ENCODE measurements at regions not wholly inside any gene's neighbourhood (a gene's known extent, or its start where the extent isn't known, plus 50 kb on each side); places are given as distances from the start of the nearest gene placed in this dataset.

DNA sequence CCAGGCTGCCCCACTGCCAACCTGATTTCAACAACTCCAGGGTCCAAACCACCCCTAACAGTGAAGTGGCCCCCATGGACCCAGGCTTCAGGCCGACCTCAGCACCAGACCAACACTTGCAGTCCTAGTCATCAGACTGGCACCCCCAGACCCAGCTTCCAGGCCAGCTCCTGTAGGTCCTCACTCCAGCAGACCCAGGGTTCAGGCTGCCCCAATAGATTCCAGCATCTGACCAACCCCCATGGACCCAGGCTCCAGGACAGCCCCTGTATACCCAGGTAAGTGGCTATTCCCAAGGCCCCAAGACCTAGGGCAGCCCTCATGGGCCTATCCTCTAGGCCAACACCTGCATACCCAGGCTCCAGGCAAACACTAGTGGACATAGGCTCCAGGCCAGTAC is 193.8 kb upstream of the OBI1 start:
- Histone ChIP-seq H3K36me3 (ENCODE audit: low read length) (no peaks in the 10 kb centered on the region), H3F3A (ENCODE audit: insufficient read depth) (no peaks in the 10 kb centered on the region), H2AFZ (ENCODE audit: low read depth, low read length, severe bottlenecking) (no peak overlapping the region)

GRCh38 chr13:78845656-78846365 is 186.9 kb upstream of the OBI1 start:
- H3K4me2 ChIP-seq (ENCODE audit: low read depth, low read length, poor library complexity, severe bottlenecking) = no peak overlapping the region
- no peaks in the 10 kb centered on the region for H4K20me1 ChIP-seq (ENCODE audit: low read depth, low read length)
- H3K9me2 ChIP-seq (replicated peaks; ENCODE audit: insufficient read depth, low read length) = no peaks in the 10 kb centered on the region
- no peaks in the 10 kb centered on the region for H3K27me3 ChIP-seq (ENCODE audit: low read length)
- H2AFZ ChIP-seq (ENCODE audit: low read depth, low read length, severe bottlenecking) = no peak overlapping the region
- H3F3A ChIP-seq (ENCODE audit: insufficient read depth) = no peaks in the 10 kb centered on the region
- H3K36me3 ChIP-seq (ENCODE audit: low read length) = no peaks in the 10 kb centered on the region
- no peaks in the 10 kb centered on the region for H3K9me3 ChIP-seq (ENCODE audit: insufficient read depth, low read length)
- no peaks in the 10 kb centered on the region for H3K79me2 ChIP-seq (ENCODE audit: insufficient read depth, low read length)
- no peak overlapping the region for H3K9ac ChIP-seq (ENCODE audit: low read length)
- H3K27ac ChIP-seq (ENCODE audit: low read depth, low read length) = no peak overlapping the region
- no peak overlapping the region for H3K4me3 ChIP-seq (ENCODE audit: insufficient read depth, low read length, poor library complexity, severe bottlenecking)
- TF ChIP-seq EZH2phosphoT487 (conservative IDR thresholded peaks at IDR 0.05; ENCODE audit: low read length) (no peak), CTCF (IDR thresholded peaks at IDR 0.05; ENCODE audit: insufficient read depth, low read length, poor library complexity, severe bottlenecking) (no peak)

More for the DNA sequence above, 193.8 kb upstream of the OBI1 start:
- H3K9me3 ChIP-seq (ENCODE audit: insufficient read depth, low read length) = no peaks in the 10 kb centered on the region
- TF ChIP-seq CTCF (IDR thresholded peaks at IDR 0.05; ENCODE audit: insufficient read depth, low read length, poor library complexity, severe bottlenecking) = no peak
- TF ChIP-seq EZH2phosphoT487 (conservative IDR thresholded peaks at IDR 0.05; ENCODE audit: low read length) = no peak
- no peaks in the 10 kb centered on the region for H3K9me2 ChIP-seq (replicated peaks; ENCODE audit: insufficient read depth, low read length)
- H3K27ac ChIP-seq (ENCODE audit: low read depth, low read length) = no peak overlapping the region
- no peak overlapping the region for H3K4me2 ChIP-seq (ENCODE audit: low read depth, low read length, poor library complexity, severe bottlenecking)
- no peak overlapping the region for H3K4me3 ChIP-seq (ENCODE audit: insufficient read depth, low read length, poor library complexity, severe bottlenecking)
- H3K27me3 ChIP-seq (ENCODE audit: low read length) = no peaks in the 10 kb centered on the region
- H3K79me2 ChIP-seq (ENCODE audit: insufficient read depth, low read length) = no peaks in the 10 kb centered on the region
- H3K9ac ChIP-seq (ENCODE audit: low read length) = no peak overlapping the region
- H4K20me1 ChIP-seq (ENCODE audit: low read depth, low read length) = no peaks in the 10 kb centered on the region

GRCh38 chr13:78844106-78844505 is 185.2 kb upstream of the OBI1 start:
- Histone ChIP-seq H4K20me1 (ENCODE audit: low read depth, low read length) (no peaks in the 10 kb centered on the region), H3K27me3 (ENCODE audit: low read length) (no peaks in the 10 kb centered on the region), H2AFZ (ENCODE audit: low read depth, low read length, severe bottlenecking) (no peak overlapping the region), H3K4me2 (ENCODE audit: low read depth, low read length, poor library complexity, severe bottlenecking) (no peak overlapping the region), H3K9ac (ENCODE audit: low read length) (no peak overlapping the region), H3K27ac (ENCODE audit: low read depth, low read length) (no peak overlapping the region), H3K36me3 (ENCODE audit: low read length) (no peaks in the 10 kb centered on the region), H3K79me2 (ENCODE audit: insufficient read depth, low read length) (no peaks in the 10 kb centered on the region), H3F3A (ENCODE audit: insufficient read depth) (no peaks in the 10 kb centered on the region), H3K9me2 (replicated peaks; ENCODE audit: insufficient read depth, low read length) (no peaks in the 10 kb centered on the region), H3K4me3 (ENCODE audit: insufficient read depth, low read length, poor library complexity, severe bottlenecking) (no peak overlapping the region), H3K9me3 (ENCODE audit: insufficient read depth, low read length) (no peaks in the 10 kb centered on the region)
- TF ChIP-seq CTCF (IDR thresholded peaks at IDR 0.05; ENCODE audit: insufficient read depth, low read length, poor library complexity, severe bottlenecking) (no peak), EZH2phosphoT487 (conservative IDR thresholded peaks at IDR 0.05; ENCODE audit: low read length) (no peak)
